D721Med (cell line): ENCODE measurements at regions not wholly inside any gene's neighbourhood (a gene's known extent, or its start where the extent isn't known, plus 50 kb on each side); places are given as distances from the start of the nearest gene placed in this dataset.

Experiments
- DNase-seq: peaks from one replicate; pipeline ENCODE4 v3.0.0; 2011; ENCODE audit warnings: low spot score; ENCODE audit not compliant: insufficient read length
- FAIRE-seq: peaks from 2 replicates; lab custom pipeline; 2011; peaks lifted over from hg19 to GRCh38; lab: Jason Lieb, UNC
- CTCF ChIP-seq: IDR thresholded peaks from 2 replicates; pipeline ENCODE4 v1.5.1; 2012; ENCODE audit warnings: mild to moderate bottlenecking, control low read depth; ENCODE audit not compliant: insufficient read depth; ENCODE audit errors: missing control alignments

GRCh38 chr18:78230911-78231310 lies 748.7 kb upstream of the SALL3 start:
- no peak for FAIRE-seq
- no peak for TF ChIP-seq CTCF
- DNase-seq: no peak

- DNase-seq (no peak), FAIRE-seq (no peak)
These were observed 747.4 kb upstream of the SALL3 start for GRCh38 chr18:78232196-78232595.

GRCh38 chr18:78237864-78238263 lies 741.8 kb upstream of the SALL3 start:
- DNase-seq: no peak
- FAIRE-seq: no peak
- no peak for TF ChIP-seq CTCF

More at GRCh38 chr18:78232196-78232595, 747.4 kb upstream of the SALL3 start:
- TF ChIP-seq CTCF: no peak

- DNase-seq (no peak), FAIRE-seq (peak; percentile 44)
- no peak for TF ChIP-seq CTCF
These were observed 741.1 kb upstream of the SALL3 start for GRCh38 chr18:78238404-78239089.

- no peak for TF ChIP-seq CTCF
- FAIRE-seq (no peak), DNase-seq (no peak)
These were observed 740.5 kb upstream of the SALL3 start for GRCh38 chr18:78239090-78239457.

- FAIRE-seq (no peak), DNase-seq (no peak)
- TF ChIP-seq CTCF: no peak
These were observed 739.5 kb upstream of the SALL3 start for GRCh38 chr18:78240101-78240500.

- no peak for DNase-seq
These were observed 738.9 kb upstream of the SALL3 start for GRCh38 chr18:78240627-78241252.

More at GRCh38 chr18:78240627-78241252, 738.9 kb upstream of the SALL3 start:
- TF ChIP-seq CTCF: no peak
- no peak for FAIRE-seq
